ENCODE measurements at regions not wholly inside any gene's neighbourhood (a gene's known extent, or its start where the extent isn't known, plus 50 kb on each side); places are given as distances from the start of the nearest gene placed in this dataset.

- no peak for TF ChIP-seq CTCF (conservative IDR thresholded peaks at IDR 0.05; ENCODE audit: low read depth)
- POLR2A ChIA-PET (ENCODE audit: low non-redundant PET) = no interaction called here
- H3K27ac ChIP-seq = no peak overlapping the region
- CTCF ChIA-PET = no interaction called here
- DNase-seq (ENCODE audit: low spot score) = no peak
Measured at GRCh38 chr13:63086286-63086685, 1670.6 kb upstream of the PCDH20 start.

DNA sequence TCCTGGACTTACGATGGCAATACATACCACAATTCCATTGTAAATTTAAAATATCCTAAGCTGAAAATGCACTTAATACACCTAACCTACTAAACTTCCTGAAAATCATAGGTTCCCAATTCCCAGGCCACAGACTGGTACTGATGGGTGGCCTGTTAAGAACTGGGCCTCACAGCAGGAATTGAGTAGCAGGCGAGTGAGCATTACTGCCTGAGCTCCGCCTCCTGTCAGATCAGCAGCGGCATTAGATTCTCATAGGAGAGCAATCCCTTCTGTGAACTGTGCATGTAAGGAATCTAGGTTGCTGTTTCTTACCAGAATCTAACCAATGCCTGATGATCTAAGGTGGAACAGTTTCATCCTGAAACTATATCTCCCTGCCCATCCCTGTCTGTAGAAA is 1670.2 kb upstream of the PCDH20 start:
- DNase-seq (ENCODE audit: low spot score) = no peak
- POLR2A ChIA-PET (ENCODE audit: low non-redundant PET) = no interaction called here
- TF ChIP-seq CTCF (conservative IDR thresholded peaks at IDR 0.05; ENCODE audit: low read depth) = no peak
- no peak overlapping the region for H3K27ac ChIP-seq
- CTCF ChIA-PET = interaction anchor here (0.7 kb wide), 1 partner anchor 727 kb away, joined by 3 read pairs; no protein-coding TSS in a partner anchor

GRCh38 chr13:63081400-63082014 is 1665.9 kb upstream of the PCDH20 start:
- no peak overlapping the region for H3K27ac ChIP-seq
- no peak for DNase-seq (ENCODE audit: low spot score)
- TF ChIP-seq CTCF (conservative IDR thresholded peaks at IDR 0.05; ENCODE audit: low read depth) = no peak
- CTCF ChIA-PET = no interaction called here
- POLR2A ChIA-PET (ENCODE audit: low non-redundant PET) = no interaction called here

DNA sequence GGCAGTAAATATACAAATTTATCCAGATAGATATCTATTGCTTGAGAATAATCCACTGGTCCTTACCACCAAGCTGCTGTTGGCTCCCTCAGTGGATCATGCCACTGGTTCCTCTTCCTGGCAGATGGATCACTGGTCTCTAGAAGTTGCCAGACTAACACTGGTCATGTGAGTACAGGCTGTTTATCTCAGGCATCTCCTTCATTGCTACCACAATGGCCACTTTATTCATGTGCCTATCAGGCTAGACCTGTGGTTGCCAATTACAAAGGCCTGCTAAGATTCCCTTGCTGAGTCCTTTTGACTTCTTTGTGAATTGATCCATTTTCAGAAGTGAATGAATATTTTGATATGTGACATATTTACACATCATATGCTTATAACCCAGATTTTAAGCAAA is 1659.5 kb upstream of the PCDH20 start:
- no peak for TF ChIP-seq CTCF (conservative IDR thresholded peaks at IDR 0.05; ENCODE audit: low read depth)
- ChIA-PET POLR2A (ENCODE audit: low non-redundant PET) (no interaction called here), CTCF (no interaction called here)
- no peak for DNase-seq (ENCODE audit: low spot score)
- no peak overlapping the region for H3K27ac ChIP-seq

DNA sequence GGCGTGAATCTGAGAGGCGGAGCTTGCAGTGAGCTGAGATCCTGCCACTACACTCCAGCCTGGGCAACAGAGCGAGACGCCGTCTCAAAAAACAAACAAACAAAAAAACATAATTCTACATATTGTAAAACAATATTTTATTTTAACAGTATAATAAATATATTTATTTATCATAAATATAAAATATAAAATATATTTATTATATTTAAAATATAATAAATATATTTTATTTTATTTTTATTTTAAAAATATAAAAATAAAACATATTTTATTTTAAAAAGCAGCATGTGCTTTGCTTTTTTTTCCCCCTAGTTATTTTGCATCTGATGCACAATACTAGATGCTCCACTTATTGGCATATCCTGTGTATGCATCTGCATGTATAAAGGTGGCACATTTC is 1634.6 kb upstream of the PCDH20 start:
- no peak overlapping the region for H3K27ac ChIP-seq
- ChIA-PET CTCF (no interaction called here), POLR2A (ENCODE audit: low non-redundant PET) (no interaction called here)
- no peak for TF ChIP-seq CTCF (conservative IDR thresholded peaks at IDR 0.05; ENCODE audit: low read depth)
- DNase-seq (ENCODE audit: low spot score) = no peak

DNA sequence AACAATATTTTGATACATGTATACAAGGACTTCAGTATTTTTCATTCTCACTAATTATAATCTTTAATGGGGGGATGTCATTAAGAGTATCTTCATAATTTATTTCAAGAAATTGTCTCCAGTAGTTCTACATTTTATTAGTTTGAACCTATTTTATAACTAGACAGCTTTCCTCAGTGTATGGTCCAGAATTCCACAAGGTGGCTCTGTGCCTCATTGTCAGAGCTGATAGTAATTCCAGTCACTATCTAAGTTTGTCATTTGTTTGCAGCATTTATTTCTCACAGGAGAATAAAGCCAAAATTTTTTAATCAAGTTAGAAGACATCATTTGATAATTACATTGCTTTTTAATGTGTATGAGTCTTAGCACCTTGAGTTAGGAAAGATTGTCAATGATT is 1633.0 kb upstream of the PCDH20 start:
- ChIA-PET CTCF (interaction anchor here (0.6 kb wide), 1 partner anchor 947 kb away, joined by 3 read pairs; no protein-coding TSS in a partner anchor), POLR2A (ENCODE audit: low non-redundant PET) (no interaction called here)
- TF ChIP-seq CTCF (conservative IDR thresholded peaks at IDR 0.05; ENCODE audit: low read depth) = no peak
- no peak for DNase-seq (ENCODE audit: low spot score)
- no peak overlapping the region for H3K27ac ChIP-seq
